ENCODE measurements at regions not wholly inside any gene's neighbourhood (a gene's known extent, or its start where the extent isn't known, plus 50 kb on each side); places are given as distances from the start of the nearest gene placed in this dataset.

GRCh38 chr2:184174493-184175104, 423.7 kb upstream of the ZNF804A start:
- no peak for TF ChIP-seq CTCF (IDR thresholded peaks at IDR 0.05)
- no peak for TF ChIP-seq POLR2A (IDR thresholded peaks at IDR 0.05)

All from Peyer's patch (tissue), 4 donors.